Stimulated activated CD8-positive, alpha-beta memory T cell treated with anti-CD3 and anti-CD28 coated beads, Interleukin-7, amount 100 ng/mL, for 48 hours (primary cell): ENCODE measurements at regions not wholly inside any gene's neighbourhood (a gene's known extent, or its start where the extent isn't known, plus 50 kb on each side); places are given as distances from the start of the nearest gene placed in this dataset.

Experiments used
- DNase-seq, 2 donors: peaks; one replicate each; pipeline ENCODE4 v3.0.0-alpha.2; 2020; ENCODE audit warnings: low read depth in 1 of 2; ENCODE audit errors: extremely low read depth in 1 of 2

GRCh38 chr7:39883812-39884390, 66.2 kb upstream of the CDK13 start:
- no peak for DNase-seq

GRCh38 chr7:39888171-39888853, 61.7 kb upstream of the CDK13 start:
- DNase-seq: no peak

GRCh38 chr7:39890411-39890810, 59.6 kb upstream of the CDK13 start:
- DNase-seq: no peak

GRCh38 chr7:39891894-39892293, 58.2 kb upstream of the CDK13 start:
- DNase-seq: no peak

- no peak for DNase-seq
These were observed 57.7 kb upstream of the CDK13 start for GRCh38 chr7:39892361-39892760.

GRCh38 chr7:39894904-39895303, 55.2 kb upstream of the CDK13 start:
- DNase-seq: no peak

GRCh38 chr7:39896840-39897239, 53.2 kb upstream of the CDK13 start:
- no peak for DNase-seq

GRCh38 chr7:39898867-39899266, 51.2 kb upstream of the CDK13 start:
- no peak for DNase-seq
